ENCODE measurements at regions not wholly inside any gene's neighbourhood (a gene's known extent, or its start where the extent isn't known, plus 50 kb on each side); places are given as distances from the start of the nearest gene placed in this dataset.
"Not testable (repeated sequence)": the region's sequence is repeated elsewhere in the genome, so short reads cannot be mapped to it uniquely, and the experiment has no call there.

- H3K9ac ChIP-seq, result no peak overlapping the region
- Mint-ChIP-seq H3K9me3 (no peaks in the 10 kb centered on the region), H3K4me1 (no peaks in the 10 kb centered on the region), H3K27ac (no peak overlapping the region), H3K4me3 (no peak overlapping the region), H3K36me3 (no peaks in the 10 kb centered on the region), H3K27me3 (ENCODE audit: insufficient read depth, low read depth) (no peaks in the 10 kb centered on the region)
- no peaks in the 10 kb centered on the region for H3K27me3 ChIP-seq
- H3K79me2 ChIP-seq (ENCODE audit: low read depth), result no peaks in the 10 kb centered on the region
- no peak overlapping the region for H3K27ac ChIP-seq
- H4K20me1 ChIP-seq (ENCODE audit: low read depth), result no peaks in the 10 kb centered on the region
- H3F3A ChIP-seq (ENCODE audit: low read depth), result no peaks in the 10 kb centered on the region
- no peak overlapping the region for H3K4me3 ChIP-seq
- H3K4me1 ChIP-seq, result no peaks in the 10 kb centered on the region
- no peak overlapping the region for H2AFZ ChIP-seq (replicated peaks)
- no peak for DNase-seq (ENCODE audit: low spot score)
- H3K36me3 ChIP-seq, result no peaks in the 10 kb centered on the region
- H3K9me3 ChIP-seq (ENCODE audit: low read depth), result no peaks in the 10 kb centered on the region
- TF ChIP-seq EZH2phosphoT487 (IDR thresholded peaks at IDR 0.05), result no peak
- TF ChIP-seq, protein P1, sequence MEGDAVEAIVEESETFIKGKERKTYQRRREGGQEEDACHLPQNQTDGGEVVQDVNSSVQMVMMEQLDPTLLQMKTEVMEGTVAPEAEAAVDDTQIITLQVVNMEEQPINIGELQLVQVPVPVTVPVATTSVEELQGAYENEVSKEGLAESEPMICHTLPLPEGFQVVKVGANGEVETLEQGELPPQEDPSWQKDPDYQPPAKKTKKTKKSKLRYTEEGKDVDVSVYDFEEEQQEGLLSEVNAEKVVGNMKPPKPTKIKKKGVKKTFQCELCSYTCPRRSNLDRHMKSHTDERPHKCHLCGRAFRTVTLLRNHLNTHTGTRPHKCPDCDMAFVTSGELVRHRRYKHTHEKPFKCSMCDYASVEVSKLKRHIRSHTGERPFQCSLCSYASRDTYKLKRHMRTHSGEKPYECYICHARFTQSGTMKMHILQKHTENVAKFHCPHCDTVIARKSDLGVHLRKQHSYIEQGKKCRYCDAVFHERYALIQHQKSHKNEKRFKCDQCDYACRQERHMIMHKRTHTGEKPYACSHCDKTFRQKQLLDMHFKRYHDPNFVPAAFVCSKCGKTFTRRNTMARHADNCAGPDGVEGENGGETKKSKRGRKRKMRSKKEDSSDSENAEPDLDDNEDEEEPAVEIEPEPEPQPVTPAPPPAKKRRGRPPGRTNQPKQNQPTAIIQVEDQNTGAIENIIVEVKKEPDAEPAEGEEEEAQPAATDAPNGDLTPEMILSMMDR (IDR thresholded peaks at IDR 0.05), result no peak
- TF ChIP-seq EZH2 (IDR thresholded peaks at IDR 0.05), result no peak
- H3K4me2 ChIP-seq, result no peak overlapping the region
Observed at GRCh38 chr2:35496022-35496421, 859.6 kb upstream of the CRIM1 start.

- Histone ChIP-seq H3K27me3 (no peaks in the 10 kb centered on the region), H3F3A (ENCODE audit: low read depth) (no peaks in the 10 kb centered on the region), H3K4me2 (no peak overlapping the region), H3K36me3 (no peaks in the 10 kb centered on the region), H2AFZ (replicated peaks) (no peak overlapping the region), H4K20me1 (ENCODE audit: low read depth) (no peaks in the 10 kb centered on the region), H3K9me3 (ENCODE audit: low read depth) (no peaks in the 10 kb centered on the region), H3K79me2 (ENCODE audit: low read depth) (no peaks in the 10 kb centered on the region), H3K4me3 (no peak overlapping the region), H3K27ac (no peak overlapping the region), H3K4me1 (no peaks in the 10 kb centered on the region), H3K9ac (no peak overlapping the region)
- H3K4me3 Mint-ChIP-seq, result no peak overlapping the region
- DNase-seq (ENCODE audit: low spot score), result peak; percentile 12
- no peaks in the 10 kb centered on the region for H3K4me1 Mint-ChIP-seq
- H3K36me3 Mint-ChIP-seq, result no peaks in the 10 kb centered on the region
- no peak for TF ChIP-seq EZH2 (IDR thresholded peaks at IDR 0.05)
- TF ChIP-seq, protein P1 (IDR thresholded peaks at IDR 0.05), result no peak
- no peak for TF ChIP-seq EZH2phosphoT487 (IDR thresholded peaks at IDR 0.05)
- H3K9me3 Mint-ChIP-seq, result no peaks in the 10 kb centered on the region
- no peaks in the 10 kb centered on the region for H3K27me3 Mint-ChIP-seq (ENCODE audit: insufficient read depth, low read depth)
- H3K27ac Mint-ChIP-seq, result no peak overlapping the region
Observed at GRCh38 chr2:35495182-35495581, 860.4 kb upstream of the CRIM1 start.

GRCh38 chr2:35478121-35478520 lies 877.5 kb upstream of the CRIM1 start:
- not testable (repeated sequence) for H3K4me1 Mint-ChIP-seq; H3K36me3 Mint-ChIP-seq; H3K27ac ChIP-seq; H3K4me2 ChIP-seq; H3K27me3 Mint-ChIP-seq (ENCODE audit: insufficient read depth, low read depth); H3K27ac Mint-ChIP-seq; H4K20me1 ChIP-seq (ENCODE audit: low read depth); H3K27me3 ChIP-seq; H3K4me3 ChIP-seq; DNase-seq (ENCODE audit: low spot score); H3K79me2 ChIP-seq (ENCODE audit: low read depth); H2AFZ ChIP-seq (replicated peaks); H3K9ac ChIP-seq; H3K9me3 ChIP-seq (ENCODE audit: low read depth); H3K4me1 ChIP-seq; H3K4me3 Mint-ChIP-seq; H3F3A ChIP-seq (ENCODE audit: low read depth); H3K36me3 ChIP-seq
- peaks cover 13% of the 10 kb centered on the region for H3K9me3 Mint-ChIP-seq

GRCh38 chr2:35468245-35468644 lies 887.3 kb upstream of the CRIM1 start:
- Mint-ChIP-seq H3K36me3 (no peaks in the 10 kb centered on the region), H3K4me3 (no peak overlapping the region), H3K9me3 (no peaks in the 10 kb centered on the region), H3K27me3 (ENCODE audit: insufficient read depth, low read depth) (no peaks in the 10 kb centered on the region), H3K27ac (peak overlapping the region; percentile 25), H3K4me1 (peaks cover 8% of the 10 kb centered on the region)
- Histone ChIP-seq H3K9ac (no peak overlapping the region), H3K27me3 (no peaks in the 10 kb centered on the region), H3K4me1 (peaks cover 13% of the 10 kb centered on the region), H3F3A (ENCODE audit: low read depth) (no peaks in the 10 kb centered on the region), H2AFZ (replicated peaks) (no peak overlapping the region), H3K9me3 (ENCODE audit: low read depth) (no peaks in the 10 kb centered on the region), H3K36me3 (no peaks in the 10 kb centered on the region), H3K79me2 (ENCODE audit: low read depth) (no peaks in the 10 kb centered on the region), H3K27ac (peak overlapping the region; percentile 50), H3K4me3 (no peak overlapping the region), H3K4me2 (peak overlapping the region; percentile 48), H4K20me1 (ENCODE audit: low read depth) (no peaks in the 10 kb centered on the region)
- peak; percentile 81 for TF ChIP-seq EZH2phosphoT487 (IDR thresholded peaks at IDR 0.05)
- TF ChIP-seq, protein P1 (IDR thresholded peaks at IDR 0.05), result no peak
- peak; percentile 61 for DNase-seq (ENCODE audit: low spot score)

Data from neural progenitor cell (in vitro differentiated cells).